ENCODE measurements at regions not wholly inside any gene's neighbourhood (a gene's known extent, or its start where the extent isn't known, plus 50 kb on each side); places are given as distances from the start of the nearest gene placed in this dataset.
"Not testable (repeated sequence)": the region's sequence is repeated elsewhere in the genome, so short reads cannot be mapped to it uniquely, and the experiment has no call there.

DNA sequence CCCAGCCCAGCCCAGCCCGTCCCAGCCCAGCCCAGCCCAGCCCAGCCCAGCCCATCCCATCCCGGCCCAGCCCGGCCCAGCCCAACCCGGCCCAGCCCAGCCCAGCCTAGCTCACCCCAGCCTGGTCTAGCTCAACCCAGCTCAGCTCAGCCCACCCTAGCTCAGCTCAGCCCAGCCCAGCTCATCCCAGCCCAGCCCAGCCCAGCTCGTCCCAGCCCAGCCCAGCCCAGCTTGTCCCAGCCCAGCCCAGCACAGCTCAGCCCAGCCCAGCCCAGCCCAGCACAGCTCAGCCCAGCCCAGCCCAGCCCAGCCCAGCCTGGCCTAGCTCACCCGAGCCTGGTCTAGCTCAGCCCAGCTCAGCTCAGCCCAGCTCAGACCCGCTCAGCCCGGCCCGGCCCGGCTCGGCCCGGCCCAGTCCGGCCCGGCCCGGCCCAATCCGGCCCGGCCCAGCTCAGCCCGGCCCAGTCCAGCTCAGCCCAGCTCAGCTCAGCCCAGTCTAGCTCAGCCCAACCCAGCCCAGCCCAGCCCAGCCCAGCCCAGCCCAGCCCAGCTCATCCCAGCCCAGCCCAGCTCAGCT, 184.7 kb downstream of the TMEM121 start (continued):
- TF ChIP-seq EZH2 (IDR thresholded peaks at IDR 0.05; ENCODE audit: low read depth, unreplicated experiment) = no peak

DNA sequence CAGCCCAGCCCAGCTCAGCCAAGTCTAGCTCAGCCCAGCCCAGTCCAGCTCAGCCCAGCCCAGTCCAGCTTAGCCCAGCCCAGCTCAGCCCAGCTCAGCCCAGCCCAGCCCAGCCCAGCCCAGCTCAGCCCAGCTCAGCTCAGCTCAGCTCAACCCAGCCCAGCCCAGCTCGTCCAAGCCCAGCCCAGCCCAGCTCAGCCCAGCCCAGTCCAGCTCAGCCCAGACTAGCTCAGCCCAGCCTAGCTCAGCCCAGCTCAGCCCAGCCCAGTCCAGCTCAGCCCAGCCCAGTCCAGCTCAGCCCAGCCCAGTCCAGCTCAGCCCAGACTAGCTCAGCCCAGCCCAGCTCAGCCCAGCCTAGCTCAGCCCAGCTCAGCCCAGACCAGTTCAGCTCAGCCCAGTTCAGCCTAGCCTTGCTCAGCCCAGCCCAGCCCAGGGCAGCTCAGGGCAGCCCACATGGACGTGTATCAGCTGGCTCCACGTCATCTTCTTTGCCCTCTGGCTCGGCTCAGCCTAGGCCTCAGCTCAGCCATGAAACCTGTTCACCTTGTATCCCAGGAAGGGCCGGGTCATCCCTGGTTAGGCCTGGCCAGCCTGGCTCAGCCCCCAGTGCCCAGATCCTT, 185.6 kb downstream of the TMEM121 start:
- H3K4me3 ChIP-seq = no peak overlapping the region
- TF ChIP-seq CREB1 (CRISPR knock-in tag; IDR thresholded peaks at IDR 0.05; ENCODE audit: low read depth) (no peak), EZH2 (IDR thresholded peaks at IDR 0.05; ENCODE audit: low read depth, unreplicated experiment) (no peak), EZH2phosphoT487 (IDR thresholded peaks at IDR 0.05; ENCODE audit: unreplicated experiment) (no peak)
- TF ChIP-seq, protein P1, sequence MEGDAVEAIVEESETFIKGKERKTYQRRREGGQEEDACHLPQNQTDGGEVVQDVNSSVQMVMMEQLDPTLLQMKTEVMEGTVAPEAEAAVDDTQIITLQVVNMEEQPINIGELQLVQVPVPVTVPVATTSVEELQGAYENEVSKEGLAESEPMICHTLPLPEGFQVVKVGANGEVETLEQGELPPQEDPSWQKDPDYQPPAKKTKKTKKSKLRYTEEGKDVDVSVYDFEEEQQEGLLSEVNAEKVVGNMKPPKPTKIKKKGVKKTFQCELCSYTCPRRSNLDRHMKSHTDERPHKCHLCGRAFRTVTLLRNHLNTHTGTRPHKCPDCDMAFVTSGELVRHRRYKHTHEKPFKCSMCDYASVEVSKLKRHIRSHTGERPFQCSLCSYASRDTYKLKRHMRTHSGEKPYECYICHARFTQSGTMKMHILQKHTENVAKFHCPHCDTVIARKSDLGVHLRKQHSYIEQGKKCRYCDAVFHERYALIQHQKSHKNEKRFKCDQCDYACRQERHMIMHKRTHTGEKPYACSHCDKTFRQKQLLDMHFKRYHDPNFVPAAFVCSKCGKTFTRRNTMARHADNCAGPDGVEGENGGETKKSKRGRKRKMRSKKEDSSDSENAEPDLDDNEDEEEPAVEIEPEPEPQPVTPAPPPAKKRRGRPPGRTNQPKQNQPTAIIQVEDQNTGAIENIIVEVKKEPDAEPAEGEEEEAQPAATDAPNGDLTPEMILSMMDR (conservative IDR thresholded peaks at IDR 0.05; ENCODE audit: low read depth in 2 of 2) = no peak
- Mint-ChIP-seq H3K4me1 (no peaks in the 10 kb centered on the region), H3K36me3 (ENCODE audit: low read depth) (peaks cover 5% of the 10 kb centered on the region; the same call in 1 of the 3 replicates), H3K9me3 (peaks cover 48% of the 10 kb centered on the region), H3K4me3 (no peak overlapping the region), H3K27me3 (ENCODE audit: insufficient read depth, low read depth, poor library complexity) (peaks cover 2% of the 10 kb centered on the region), H3K27ac (no peak overlapping the region)
- no peak overlapping the region for H3K4me2 ChIP-seq
- H3F3A ChIP-seq (replicated peaks; ENCODE audit: low read depth) = no peaks in the 10 kb centered on the region
- H3K27me3 ChIP-seq (ENCODE audit: insufficient read depth) = no peaks in the 10 kb centered on the region
- H2AFZ ChIP-seq = no peak overlapping the region
- no peaks in the 10 kb centered on the region for H3K36me3 ChIP-seq (ENCODE audit: insufficient read depth)
- H3K9me2 ChIP-seq (ENCODE audit: insufficient read depth) = no peaks in the 10 kb centered on the region
- no peak for ATAC-seq
- no peaks in the 10 kb centered on the region for H4K20me1 ChIP-seq (replicated peaks; ENCODE audit: insufficient read depth)
- no peaks in the 10 kb centered on the region for H3K79me2 ChIP-seq (replicated peaks; ENCODE audit: insufficient read depth)
- DNase-seq (ENCODE audit: low spot score) = no peak
- H3K27ac ChIP-seq (ENCODE audit: low read depth) = no peak overlapping the region
- no peaks in the 10 kb centered on the region for H3K4me1 ChIP-seq (ENCODE audit: insufficient read depth)

DNA sequence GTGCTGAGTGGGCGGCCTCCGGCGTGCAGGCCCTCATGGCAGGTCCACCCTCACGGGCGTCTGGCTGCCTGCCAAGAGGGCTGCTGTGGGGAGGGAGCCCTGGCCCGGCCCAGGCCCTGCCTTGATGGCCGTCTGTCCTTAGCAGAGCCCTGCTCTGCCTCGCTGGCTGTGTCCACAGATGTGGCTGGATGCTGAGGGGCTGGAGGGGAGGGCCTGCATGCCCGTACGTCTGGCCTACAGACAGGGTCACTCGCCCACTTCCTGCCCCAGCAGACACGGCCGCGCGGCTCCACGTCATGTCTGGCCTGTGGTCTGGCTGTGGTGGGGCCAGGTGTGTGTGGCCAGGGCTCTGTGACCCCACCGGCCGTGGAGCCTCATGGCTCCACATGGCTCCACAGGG, 186.3 kb downstream of the TMEM121 start:
- not testable (repeated sequence) for H3K27me3 Mint-ChIP-seq (ENCODE audit: insufficient read depth, low read depth, poor library complexity); H3K4me1 Mint-ChIP-seq; H3F3A ChIP-seq (replicated peaks; ENCODE audit: low read depth); H2AFZ ChIP-seq; H4K20me1 ChIP-seq (replicated peaks; ENCODE audit: insufficient read depth); H3K36me3 Mint-ChIP-seq (ENCODE audit: low read depth); H3K4me2 ChIP-seq; H3K4me3 Mint-ChIP-seq; H3K27ac Mint-ChIP-seq; H3K27ac ChIP-seq (ENCODE audit: low read depth); H3K27me3 ChIP-seq (ENCODE audit: insufficient read depth); H3K9me2 ChIP-seq (ENCODE audit: insufficient read depth); DNase-seq (ENCODE audit: low spot score); ATAC-seq; H3K4me1 ChIP-seq (ENCODE audit: insufficient read depth); H3K79me2 ChIP-seq (replicated peaks; ENCODE audit: insufficient read depth); H3K36me3 ChIP-seq (ENCODE audit: insufficient read depth); H3K4me3 ChIP-seq
- peaks cover 48% of the 10 kb centered on the region for H3K9me3 Mint-ChIP-seq

DNA sequence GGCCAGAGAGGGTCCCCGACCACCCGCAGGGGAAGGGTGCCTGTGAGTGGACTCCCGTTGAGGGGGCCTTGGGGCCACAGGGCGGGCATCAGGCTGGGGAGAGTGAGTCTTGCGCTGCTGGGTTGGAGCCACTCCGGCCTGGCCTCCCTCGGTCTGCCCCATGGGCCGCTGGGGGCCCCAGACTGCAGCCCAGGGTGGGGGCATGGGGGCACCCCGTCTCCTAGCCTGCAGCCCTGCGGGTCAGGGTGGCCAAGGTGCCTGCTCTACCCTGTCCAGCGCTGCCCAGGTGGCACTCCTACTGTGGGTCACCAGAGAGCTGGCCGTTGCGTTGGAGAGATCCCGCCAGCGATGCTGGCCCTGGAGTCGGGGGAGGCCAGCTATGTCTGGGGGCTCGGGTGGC, 186.8 kb downstream of the TMEM121 start:
- not testable (repeated sequence) for H3F3A ChIP-seq (replicated peaks; ENCODE audit: low read depth); H3K4me2 ChIP-seq; H3K27me3 ChIP-seq (ENCODE audit: insufficient read depth); H3K27ac ChIP-seq (ENCODE audit: low read depth); H3K36me3 ChIP-seq (ENCODE audit: insufficient read depth); H3K4me1 ChIP-seq (ENCODE audit: insufficient read depth); H3K36me3 Mint-ChIP-seq (ENCODE audit: low read depth); H3K79me2 ChIP-seq (replicated peaks; ENCODE audit: insufficient read depth); H4K20me1 ChIP-seq (replicated peaks; ENCODE audit: insufficient read depth); H3K4me3 ChIP-seq; DNase-seq (ENCODE audit: low spot score); H3K27me3 Mint-ChIP-seq (ENCODE audit: insufficient read depth, low read depth, poor library complexity); H3K4me3 Mint-ChIP-seq; H3K4me1 Mint-ChIP-seq; H3K9me2 ChIP-seq (ENCODE audit: insufficient read depth); ATAC-seq; H2AFZ ChIP-seq; H3K27ac Mint-ChIP-seq
- H3K9me3 Mint-ChIP-seq = peaks cover 44% of the 10 kb centered on the region

DNA sequence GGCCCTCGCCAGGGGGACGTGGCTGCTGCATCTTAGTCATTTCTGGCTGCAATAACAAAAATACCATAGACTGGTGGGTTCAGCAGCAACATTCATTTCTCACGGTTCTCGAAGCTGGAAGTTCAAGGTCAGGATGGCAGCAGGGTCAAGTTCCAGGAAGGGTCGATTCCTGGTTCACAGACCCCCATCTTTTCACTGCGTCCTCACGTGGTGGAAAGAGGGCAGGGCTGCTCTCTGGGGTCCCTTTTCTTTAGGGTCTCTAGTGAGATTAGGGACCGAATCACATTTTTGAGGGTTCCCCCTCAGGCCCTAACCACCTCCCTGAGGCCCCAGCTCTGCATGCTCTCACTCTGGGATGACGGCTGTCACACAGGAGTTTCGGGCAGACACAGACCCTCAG, 187.5 kb downstream of the TMEM121 start:
- H4K20me1 ChIP-seq (replicated peaks; ENCODE audit: insufficient read depth); H3K36me3 Mint-ChIP-seq (ENCODE audit: low read depth); DNase-seq (ENCODE audit: low spot score); H3K36me3 ChIP-seq (ENCODE audit: insufficient read depth); H3F3A ChIP-seq (replicated peaks; ENCODE audit: low read depth); H3K4me3 Mint-ChIP-seq; H3K27me3 ChIP-seq (ENCODE audit: insufficient read depth); H3K4me3 ChIP-seq; H3K4me1 Mint-ChIP-seq; H3K27me3 Mint-ChIP-seq (ENCODE audit: insufficient read depth, low read depth, poor library complexity); H3K27ac ChIP-seq (ENCODE audit: low read depth); H3K79me2 ChIP-seq (replicated peaks; ENCODE audit: insufficient read depth); H3K4me1 ChIP-seq (ENCODE audit: insufficient read depth); H3K4me2 ChIP-seq; H3K9me2 ChIP-seq (ENCODE audit: insufficient read depth); H3K27ac Mint-ChIP-seq; ATAC-seq; H2AFZ ChIP-seq: not testable (repeated sequence)
- H3K9me3 Mint-ChIP-seq = peaks cover 39% of the 10 kb centered on the region

DNA sequence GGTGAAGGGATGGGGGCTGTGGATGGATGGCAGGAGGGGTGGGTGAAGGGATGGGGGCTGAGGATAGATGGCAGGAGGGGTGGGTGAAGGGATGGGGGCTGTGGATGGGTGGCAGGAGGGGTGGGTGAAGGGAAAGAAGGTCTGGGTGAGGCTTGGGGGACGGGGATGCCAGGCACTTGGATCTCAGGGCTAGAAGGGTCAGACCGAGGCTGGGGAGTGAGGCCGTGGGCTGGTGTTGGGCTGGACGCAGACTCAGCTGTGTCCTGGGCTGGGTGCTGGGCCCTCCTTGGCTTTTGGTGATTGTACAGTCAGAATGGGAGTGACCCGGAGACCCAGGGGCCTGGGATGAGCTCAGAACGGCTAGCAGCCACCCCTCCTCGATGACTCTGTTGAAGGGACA, 192.4 kb downstream of the TMEM121 start:
- not testable (repeated sequence) for H3K4me2 ChIP-seq; H3K79me2 ChIP-seq (replicated peaks; ENCODE audit: insufficient read depth); H3K4me1 Mint-ChIP-seq; H3K36me3 Mint-ChIP-seq (ENCODE audit: low read depth); H3K27ac ChIP-seq (ENCODE audit: low read depth); H3K27me3 ChIP-seq (ENCODE audit: insufficient read depth); ATAC-seq; H4K20me1 ChIP-seq (replicated peaks; ENCODE audit: insufficient read depth); H2AFZ ChIP-seq; DNase-seq (ENCODE audit: low spot score); H3K4me3 Mint-ChIP-seq; H3F3A ChIP-seq (replicated peaks; ENCODE audit: low read depth); H3K27ac Mint-ChIP-seq; H3K27me3 Mint-ChIP-seq (ENCODE audit: insufficient read depth, low read depth, poor library complexity); H3K4me3 ChIP-seq; H3K36me3 ChIP-seq (ENCODE audit: insufficient read depth); H3K4me1 ChIP-seq (ENCODE audit: insufficient read depth); H3K9me2 ChIP-seq (ENCODE audit: insufficient read depth)
- peaks cover 38% of the 10 kb centered on the region for H3K9me3 Mint-ChIP-seq
